Glutamatergic neuron (in vitro differentiated cells): ENCODE measurements at regions not wholly inside any gene's neighbourhood (a gene's known extent, or its start where the extent isn't known, plus 50 kb on each side); places are given as distances from the start of the nearest gene placed in this dataset.

Experiments
- DNase-seq: peaks from one replicate; pipeline ENCODE4 v3.0.0; 2022
- H3K27ac Mint-ChIP-seq: one replicate; pipeline ENCODE4 v1.8.0; 2020; ENCODE audit warnings: mild to moderate bottlenecking, mixed read lengths, inconsistent platforms; ENCODE audit not compliant: unreplicated experiment
- H3K27me3 Mint-ChIP-seq: one replicate; pipeline ENCODE4 v1.8.0; 2020; ENCODE audit warnings: mild to moderate bottlenecking, moderate library complexity, mixed read lengths, inconsistent platforms; ENCODE audit not compliant: unreplicated experiment
- H3K36me3 Mint-ChIP-seq: one replicate; pipeline ENCODE4 v1.8.0; 2020; ENCODE audit warnings: mild to moderate bottlenecking, mixed read lengths, inconsistent platforms; ENCODE audit not compliant: unreplicated experiment
- H3K4me1 Mint-ChIP-seq: one replicate; pipeline ENCODE4 v1.8.0; 2020; ENCODE audit warnings: mild to moderate bottlenecking, low read depth, mixed read lengths, inconsistent platforms; ENCODE audit not compliant: unreplicated experiment
- H3K4me3 Mint-ChIP-seq: one replicate; pipeline ENCODE4 v1.8.0; 2020; ENCODE audit warnings: mild to moderate bottlenecking, mixed read lengths, inconsistent platforms; ENCODE audit not compliant: unreplicated experiment
- H3K9me3 Mint-ChIP-seq: one replicate; pipeline ENCODE4 v1.8.0; 2020; ENCODE audit warnings: mild to moderate bottlenecking, moderate library complexity, mixed read lengths, inconsistent platforms; ENCODE audit not compliant: unreplicated experiment
- CTCF ChIP-seq: fragments of 200-600 bp; sonication (generic); IDR thresholded peaks from one replicate; pipeline ENCODE4 v1.5.0; 2021; ENCODE audit not compliant: partially characterized antibody, unreplicated experiment

DNA sequence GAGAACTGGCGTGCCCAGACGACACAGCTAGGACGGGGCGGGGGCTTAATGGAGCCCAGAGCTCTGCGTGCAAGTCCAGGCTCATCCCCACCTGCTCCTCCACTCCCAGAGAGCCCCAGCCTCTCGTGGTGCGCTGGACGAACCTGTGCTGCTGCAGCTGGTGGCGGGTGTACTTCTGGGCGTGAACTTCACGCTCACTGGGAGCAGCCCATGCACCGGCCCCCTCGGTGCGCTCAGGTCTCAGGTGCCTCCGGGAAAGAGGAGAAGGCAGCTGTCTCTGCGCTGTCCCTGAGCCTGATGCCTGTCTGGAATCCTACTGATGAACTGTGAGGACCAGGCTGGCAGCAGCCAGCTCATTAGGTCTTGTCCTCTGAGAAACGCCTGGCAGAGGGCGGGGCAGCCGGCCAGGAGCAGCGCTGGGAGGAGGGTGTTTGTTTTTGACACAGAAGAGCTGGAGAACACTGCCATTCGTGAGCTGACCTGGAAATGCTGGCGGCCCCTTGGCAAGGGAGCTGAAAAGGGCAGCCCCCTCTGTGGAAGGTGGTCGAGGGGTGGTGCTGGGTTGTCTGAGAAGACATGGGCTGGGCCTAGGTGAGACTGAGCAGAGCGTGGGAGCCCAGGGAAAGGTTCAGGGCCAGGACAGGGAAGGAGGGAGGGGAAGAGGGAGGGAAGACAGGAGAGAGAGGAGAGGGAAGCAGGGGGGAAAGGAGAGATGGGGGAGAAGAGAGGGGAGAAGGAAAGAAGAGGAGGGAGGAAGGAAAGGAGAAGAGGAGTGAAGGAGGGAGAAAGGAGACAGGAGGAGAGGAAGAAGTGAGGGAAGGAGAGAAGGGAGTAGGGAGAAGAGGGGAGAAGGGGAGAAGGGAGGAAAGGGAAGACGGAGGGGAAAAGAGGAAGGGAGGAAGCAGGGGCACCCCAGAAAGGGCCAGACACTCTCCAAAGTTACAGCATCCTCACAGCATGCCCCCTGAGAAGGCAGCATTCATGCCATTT lies 53.5 kb upstream of the TNS3 start:
- H3K4me3 Mint-ChIP-seq: no peak overlapping the region
- H3K4me1 Mint-ChIP-seq: no peaks in the 10 kb centered on the region
- H3K36me3 Mint-ChIP-seq: peaks cover 4% of the 10 kb centered on the region
- no peak for TF ChIP-seq CTCF
- no peak overlapping the region for H3K27ac Mint-ChIP-seq
- H3K9me3 Mint-ChIP-seq: peaks cover 2% of the 10 kb centered on the region
- H3K27me3 Mint-ChIP-seq: peaks cover 4% of the 10 kb centered on the region
- peak; percentile 31 for DNase-seq

- DNase-seq: no peak
- H3K4me3 Mint-ChIP-seq: no peak overlapping the region
- peaks cover 4% of the 10 kb centered on the region for H3K27me3 Mint-ChIP-seq
- H3K9me3 Mint-ChIP-seq: peaks cover 2% of the 10 kb centered on the region
- no peak overlapping the region for H3K27ac Mint-ChIP-seq
- peaks cover 6% of the 10 kb centered on the region for H3K36me3 Mint-ChIP-seq
- no peaks in the 10 kb centered on the region for H3K4me1 Mint-ChIP-seq
- no peak for TF ChIP-seq CTCF
Measured at GRCh38 chr7:47634273-47634672, 52.4 kb upstream of the TNS3 start.

GRCh38 chr7:47633134-47633533 lies 51.2 kb upstream of the TNS3 start:
- H3K4me1 Mint-ChIP-seq: no peaks in the 10 kb centered on the region

More at GRCh38 chr7:47633134-47633533, 51.2 kb upstream of the TNS3 start:
- TF ChIP-seq CTCF: no peak
- no peak overlapping the region for H3K27ac Mint-ChIP-seq
- H3K36me3 Mint-ChIP-seq: peaks cover 8% of the 10 kb centered on the region
- no peak overlapping the region for H3K4me3 Mint-ChIP-seq
- no peak for DNase-seq
- H3K27me3 Mint-ChIP-seq: peaks cover 4% of the 10 kb centered on the region
- H3K9me3 Mint-ChIP-seq: peaks cover 2% of the 10 kb centered on the region
